Ovary (tissue), 3 donors: ENCODE measurements at regions not wholly inside any gene's neighbourhood (a gene's known extent, or its start where the extent isn't known, plus 50 kb on each side); places are given as distances from the start of the nearest gene placed in this dataset.

ENCODE experiments used
- CTCF ChIP-seq, 3 donors: fragments of 450-650 bp in 2 of 3; fragments of 200-600 bp in 1 of 3; IDR thresholded peaks; one replicate each; pipeline versions ENCODE4 v1.5.1 to v1.8.0; 2016 to 2022; ENCODE audit warnings: antibody characterized with exemption in 3 of 3, mild to moderate bottlenecking in 1 of 3
- POLR2A ChIP-seq: fragments of 450-650 bp; IDR thresholded peaks from one replicate; pipeline ENCODE4 v1.6.1; 2017; ENCODE audit warnings: antibody characterized with exemption, mild to moderate bottlenecking, moderate library complexity
- donor health status: DM: no; HTN: no; CAD: no.

- TF ChIP-seq CTCF (IDR thresholded peaks at IDR 0.05), result no peak
- no peak for TF ChIP-seq POLR2A
Measured at GRCh38 chr2:7262727-7263126, 345.5 kb downstream of the RNF144A start.
